T-helper 9 cell (primary cell): ENCODE measurements at regions not wholly inside any gene's neighbourhood (a gene's known extent, or its start where the extent isn't known, plus 50 kb on each side); places are given as distances from the start of the nearest gene placed in this dataset.
"Not testable (repeated sequence)": the region's sequence is repeated elsewhere in the genome, so short reads cannot be mapped to it uniquely, and the experiment has no call there.

Experiments used
- DNase-seq: peaks from one replicate; pipeline ENCODE4 v3.0.0-alpha.2; 2020

DNA sequence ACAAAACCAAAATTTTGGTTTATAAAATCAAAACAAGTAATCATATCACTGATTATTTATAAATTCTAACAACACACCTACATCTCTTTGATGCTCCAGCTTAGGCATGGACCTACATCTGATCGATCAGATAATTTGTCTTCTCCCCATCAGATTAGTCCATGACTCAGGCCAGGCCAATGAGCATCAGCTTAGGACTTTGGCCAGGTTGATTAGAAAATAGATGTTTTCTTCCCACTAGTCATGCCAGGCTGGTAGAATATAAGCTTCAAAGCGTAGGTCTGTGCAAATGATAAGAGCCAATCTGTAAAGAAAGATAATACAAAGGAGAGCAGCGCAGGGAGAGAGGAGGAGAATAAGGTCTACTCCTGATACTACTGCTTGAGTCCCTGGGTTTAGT is 1487.9 kb downstream of the FAM181B start:
- DNase-seq: no peak

DNA sequence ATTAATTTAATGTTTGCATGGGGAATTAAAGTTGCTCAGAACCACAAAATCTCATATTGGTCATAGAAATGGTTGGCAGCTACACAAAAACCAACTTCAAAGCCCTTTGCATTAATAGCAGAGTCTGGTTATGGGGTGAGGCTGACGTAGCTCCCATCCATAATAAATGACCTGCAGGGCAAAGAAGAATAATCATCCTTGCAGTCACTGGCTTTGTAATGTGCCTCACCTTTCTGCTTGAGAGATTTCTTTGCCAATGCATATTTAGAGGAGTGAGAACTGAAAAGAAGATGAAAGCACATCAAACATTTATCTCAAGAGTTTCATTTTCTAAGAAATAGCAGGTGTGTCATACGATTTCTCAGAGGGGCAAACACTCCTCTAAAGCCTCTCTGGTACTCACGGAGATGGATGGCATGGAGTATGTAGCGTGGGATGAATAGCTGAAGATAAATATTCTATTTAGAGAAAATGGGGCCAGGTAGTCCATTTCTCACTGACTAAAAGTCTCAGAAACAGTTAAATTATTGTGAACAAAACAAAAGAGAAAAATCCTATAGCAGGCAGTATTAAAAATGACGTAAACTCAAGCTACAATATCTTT is 1491.9 kb downstream of the FAM181B start:
- no peak for DNase-seq

DNA sequence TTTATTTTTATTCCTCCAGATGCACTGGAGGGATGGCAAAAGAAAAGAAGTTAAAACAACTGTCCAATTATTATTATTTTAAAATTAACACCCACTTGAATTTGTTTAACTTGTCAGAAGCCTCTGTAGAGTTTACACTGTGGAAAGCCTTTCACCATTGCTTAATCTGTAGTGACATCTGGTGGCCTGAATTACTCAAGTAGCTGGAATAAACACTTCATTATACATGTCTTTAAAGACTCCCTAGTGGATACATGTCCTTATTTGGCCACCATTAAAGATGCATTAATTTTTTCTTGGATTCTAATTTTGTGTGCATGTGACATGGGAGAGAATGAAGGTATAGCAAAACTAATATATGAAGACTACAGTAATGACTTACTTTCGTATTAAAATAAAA is 1496.5 kb downstream of the FAM181B start:
- no peak for DNase-seq

DNA sequence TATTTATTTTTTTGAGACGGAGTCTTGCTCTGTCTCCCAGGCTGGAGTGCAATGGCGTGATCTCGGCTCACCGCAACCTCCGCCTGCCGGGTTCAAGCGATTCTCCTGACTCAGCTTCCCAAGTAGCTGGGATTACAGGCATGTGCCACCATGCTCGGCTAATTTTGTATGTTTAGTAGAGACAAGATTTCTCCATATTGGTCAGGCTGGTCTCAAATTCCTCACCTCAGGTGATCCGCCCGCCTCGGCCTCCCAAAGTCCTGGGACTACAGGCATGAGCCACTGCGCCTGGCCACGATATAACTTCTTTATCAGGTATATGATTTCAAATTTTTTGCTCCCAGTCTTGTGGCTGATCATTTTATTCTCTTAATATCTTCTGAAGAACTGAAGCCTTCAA is 1506.3 kb downstream of the FAM181B start:
- DNase-seq: not testable (repeated sequence)

DNA sequence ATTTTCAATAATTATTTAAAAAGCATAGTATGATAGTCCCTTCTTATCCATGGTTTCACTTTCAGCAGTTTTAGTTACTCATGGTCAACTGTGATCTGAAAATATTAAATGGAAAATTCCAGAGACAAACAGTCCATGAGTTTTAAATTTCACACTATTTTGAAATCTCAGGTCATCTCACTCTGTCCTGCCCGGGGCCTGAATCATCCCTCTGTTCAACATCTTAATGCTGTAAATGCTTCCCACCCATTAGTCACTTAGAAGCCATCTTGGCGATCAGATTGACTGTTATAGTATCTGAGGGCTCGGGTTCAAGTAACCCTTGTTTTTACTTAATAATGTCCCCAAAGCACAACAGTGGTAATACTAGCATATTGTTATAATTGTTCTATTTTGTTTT is 1509.3 kb downstream of the FAM181B start:
- no peak for DNase-seq

DNA sequence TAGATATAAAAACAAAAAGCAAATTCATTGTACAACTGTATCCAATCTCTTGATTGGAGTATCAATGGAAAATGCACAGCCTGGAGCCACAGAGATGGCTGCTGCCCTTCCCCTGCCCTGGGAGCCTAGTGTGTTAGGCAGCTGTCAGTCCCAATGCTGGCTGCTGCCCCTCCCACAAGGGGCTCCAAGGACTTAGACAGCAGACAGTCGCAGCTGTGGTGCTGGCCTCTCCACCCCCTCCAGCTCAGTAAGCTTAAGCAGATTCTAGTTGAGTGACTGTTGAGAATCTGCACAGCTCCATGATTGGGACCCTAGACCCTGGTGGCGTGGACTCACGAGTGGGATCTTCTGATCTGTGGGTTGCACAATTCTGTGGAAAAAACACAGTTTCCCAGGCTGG is 1511.2 kb downstream of the FAM181B start:
- DNase-seq: no peak

DNA sequence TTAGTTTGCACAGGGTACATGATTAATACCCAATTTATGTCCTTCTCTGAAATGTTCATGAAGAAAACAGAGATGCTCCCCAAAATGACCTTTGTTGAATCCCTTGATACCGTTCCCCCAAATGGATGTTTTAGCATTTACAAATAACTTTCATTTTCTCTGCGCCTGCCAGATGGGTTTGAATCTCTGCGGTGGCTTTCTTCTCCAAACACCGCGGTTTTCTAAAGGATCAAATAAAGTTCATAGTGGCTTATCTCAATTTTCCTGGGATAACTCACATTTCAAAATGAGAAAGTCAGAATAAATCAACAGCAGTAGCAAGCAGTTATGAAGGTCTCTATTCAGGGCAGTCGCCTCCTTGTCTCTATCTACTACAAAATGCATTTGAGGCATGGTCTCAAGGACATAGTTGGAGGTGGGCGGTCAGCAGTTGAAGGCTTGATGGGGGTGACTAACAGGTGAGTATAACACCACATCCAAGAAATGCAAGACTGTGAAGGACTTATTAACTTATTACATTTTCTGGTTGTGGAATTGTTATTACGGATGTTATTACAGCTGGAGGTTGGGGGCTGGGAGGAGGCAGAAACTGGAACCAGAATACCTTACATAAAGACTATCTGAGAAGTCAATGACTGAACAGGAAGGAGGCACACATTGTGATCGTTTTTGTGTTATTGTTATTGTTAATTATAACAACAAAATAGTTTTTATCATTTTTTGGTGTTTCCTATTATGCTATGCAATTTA is 1513.3 kb downstream of the FAM181B start:
- DNase-seq: no peak

DNA sequence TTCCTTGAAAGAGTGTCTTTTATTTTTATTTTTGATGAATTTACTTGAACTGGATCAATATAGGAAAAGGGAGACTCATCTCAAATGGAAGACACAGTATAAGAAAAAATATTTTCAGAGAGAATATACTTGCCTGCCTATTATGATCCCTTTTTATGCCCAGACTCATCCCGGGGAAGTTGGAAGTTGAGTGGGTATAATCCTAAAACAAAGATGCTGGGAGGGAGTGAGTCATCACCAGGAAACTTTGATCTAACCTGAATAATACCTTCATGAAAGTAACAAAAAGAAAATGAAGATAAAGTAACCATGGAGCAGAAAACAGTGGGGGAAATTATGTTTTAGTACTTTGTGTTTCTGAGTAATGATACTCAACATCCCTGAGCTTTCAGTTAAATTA is 1514.0 kb downstream of the FAM181B start:
- DNase-seq: no peak

DNA sequence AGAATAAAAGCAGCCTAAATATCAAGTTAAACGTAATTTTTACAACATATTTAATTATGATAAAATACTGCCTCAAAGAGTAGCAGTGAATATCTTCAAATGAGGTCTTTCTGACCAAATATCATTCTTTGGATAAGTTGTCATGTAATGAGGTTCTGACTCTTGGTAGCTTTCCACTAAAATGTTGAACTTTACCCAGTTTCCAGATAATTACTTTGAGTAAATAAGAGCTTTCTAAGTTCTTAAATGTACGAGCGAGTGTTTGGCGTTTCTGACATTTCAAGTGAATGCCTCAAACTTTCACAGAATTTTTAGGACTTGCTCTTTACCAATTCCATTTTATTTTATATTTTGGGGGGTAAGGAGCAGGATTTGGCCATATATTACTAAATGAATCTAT is 1515.2 kb downstream of the FAM181B start:
- no peak for DNase-seq

DNA sequence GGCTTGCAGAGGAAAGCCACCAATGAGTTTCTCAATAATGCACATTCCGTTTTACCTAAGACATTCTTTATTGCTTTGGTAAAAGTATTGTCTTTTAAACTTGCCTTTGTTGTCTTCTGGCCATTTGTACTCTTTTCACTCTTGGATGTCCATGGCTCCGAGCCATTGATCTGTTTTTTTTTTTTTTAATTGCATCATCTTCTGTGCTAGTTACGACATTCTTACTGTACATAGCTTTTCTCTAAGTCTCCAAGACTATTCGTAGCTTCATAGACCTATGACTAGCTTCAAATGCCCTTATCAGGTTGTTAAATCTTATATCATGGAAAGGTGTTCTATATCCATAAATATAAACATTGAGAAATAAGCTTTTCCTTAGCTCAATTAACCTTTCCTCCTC is 1522.6 kb downstream of the FAM181B start:
- DNase-seq: no peak

DNA sequence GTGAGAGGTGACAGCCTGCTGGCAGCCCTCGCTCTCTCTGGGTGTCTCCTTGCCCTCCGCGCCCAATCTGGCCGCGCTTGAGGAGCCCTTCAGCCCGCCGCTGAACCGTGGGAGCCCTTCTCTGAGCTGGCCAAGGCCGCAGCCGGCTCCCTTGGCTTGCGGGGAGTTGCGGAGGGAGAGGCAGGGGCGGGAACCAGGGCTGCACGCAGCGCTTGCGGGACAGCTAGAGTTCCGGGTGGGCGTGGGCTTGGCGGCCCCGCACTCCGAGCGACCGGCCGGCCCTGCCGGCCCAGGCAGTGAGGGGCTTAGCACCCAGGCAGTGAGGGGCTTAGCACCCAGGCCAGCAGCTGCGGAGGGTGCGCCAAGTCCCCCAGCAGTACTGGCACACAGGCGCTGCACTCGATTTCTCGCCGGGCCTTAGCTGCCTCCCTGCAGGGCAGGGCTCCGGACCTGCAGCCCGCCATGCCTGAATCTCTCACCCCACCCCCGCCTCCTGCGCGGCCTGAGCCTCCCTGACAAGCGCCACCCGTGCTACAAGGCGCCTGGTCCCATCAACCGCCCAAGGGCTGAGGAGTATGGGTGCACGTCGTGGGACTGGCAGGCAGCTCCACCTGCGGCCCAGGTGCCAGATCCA is 1526.1 kb downstream of the FAM181B start:
- no peak for DNase-seq

DNA sequence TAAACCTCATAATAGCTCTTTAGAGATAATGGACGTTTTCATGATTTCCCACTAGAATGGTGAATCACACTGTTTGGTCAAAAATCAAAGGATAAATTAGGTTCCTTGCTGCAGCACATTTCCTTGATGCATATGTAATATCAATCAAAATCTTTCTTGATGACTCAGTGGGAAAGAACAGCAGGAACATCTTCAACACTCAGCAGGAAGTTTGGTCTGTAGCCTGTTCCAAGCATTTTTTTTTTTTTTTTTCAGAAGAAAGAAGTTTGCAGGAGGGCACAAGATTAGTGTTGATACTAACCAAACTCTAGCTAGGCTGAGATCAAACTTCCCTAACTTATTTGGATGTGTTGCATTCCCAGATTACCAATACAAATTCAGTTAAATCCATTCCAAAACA is 1529.8 kb downstream of the FAM181B start:
- DNase-seq: no peak

DNA sequence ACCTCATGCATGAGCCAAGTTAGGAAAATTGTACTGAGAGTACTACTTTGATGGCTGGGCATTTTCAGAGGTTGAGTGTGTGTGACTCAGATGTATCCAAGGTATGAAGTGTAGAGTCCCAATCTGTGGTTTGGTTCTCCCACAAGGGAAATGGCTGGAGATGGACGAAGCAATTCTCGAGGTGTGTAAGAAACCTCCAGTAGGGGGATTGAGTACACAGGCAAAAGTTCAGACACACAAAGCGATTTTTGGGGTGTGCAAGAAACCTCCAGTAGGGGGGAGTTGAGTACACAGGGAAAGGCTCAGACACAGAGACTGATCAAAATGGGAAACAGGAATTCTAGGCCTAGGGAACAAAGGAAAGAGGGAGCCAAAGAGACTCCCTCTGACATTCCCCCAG is 1536.3 kb downstream of the FAM181B start:
- DNase-seq: no peak

DNA sequence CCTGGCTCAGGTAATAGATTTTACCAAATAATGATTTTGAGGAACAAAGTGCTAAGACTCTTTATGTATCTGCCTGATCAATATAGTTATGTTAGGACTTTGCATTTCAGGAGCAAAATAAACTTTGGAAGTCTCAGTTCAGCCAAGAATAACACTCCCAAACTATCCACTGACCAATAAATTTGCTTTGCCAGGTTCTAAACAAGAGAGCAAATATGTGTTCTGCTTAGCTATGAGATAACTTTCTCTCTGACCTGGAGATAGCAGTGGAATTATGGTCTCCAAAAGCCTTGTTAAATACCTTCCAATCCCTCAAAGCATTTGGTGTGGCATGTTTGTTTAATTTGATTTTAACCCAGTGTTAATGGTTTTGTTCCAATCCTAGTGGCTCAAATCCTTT is 1541.1 kb downstream of the FAM181B start:
- no peak for DNase-seq

DNA sequence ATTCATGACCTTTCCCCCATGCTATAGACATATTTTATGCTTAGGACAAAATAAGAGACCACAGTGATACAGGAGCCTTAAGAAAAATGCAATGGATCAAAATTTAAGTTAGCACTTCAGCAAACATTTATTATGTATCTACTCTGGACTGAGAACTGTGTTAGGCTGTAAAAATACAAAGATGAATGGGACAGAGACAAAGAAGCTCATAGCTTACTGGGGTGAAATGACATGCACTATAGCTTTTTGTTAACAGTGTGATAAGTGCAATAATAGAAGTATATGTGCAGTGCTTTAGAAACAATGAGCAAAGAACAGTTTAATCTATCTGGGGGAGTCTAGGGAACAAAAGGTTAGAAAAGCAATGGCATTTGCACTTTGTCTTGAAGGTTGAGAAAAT is 1543.1 kb downstream of the FAM181B start:
- DNase-seq: no peak

DNA sequence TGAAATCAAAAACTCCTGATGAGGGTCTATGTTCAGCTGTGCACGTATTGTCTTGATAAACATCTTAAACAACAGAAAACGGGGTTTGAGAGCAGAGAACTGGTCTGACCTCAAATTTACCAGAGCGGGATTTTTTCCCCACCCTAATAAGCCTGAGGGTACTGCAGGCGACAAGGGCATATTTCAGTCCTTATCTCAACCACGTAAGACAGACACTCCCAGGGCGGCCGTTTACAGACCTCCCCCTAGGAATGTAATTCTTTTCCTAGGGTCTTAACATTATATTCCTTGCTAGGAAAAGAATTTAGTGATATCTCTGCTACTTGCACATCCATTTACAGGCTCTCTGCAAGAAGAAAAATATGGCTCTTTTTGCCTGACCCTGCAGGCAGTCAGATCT is 1546.6 kb downstream of the FAM181B start:
- not testable (repeated sequence) for DNase-seq

DNA sequence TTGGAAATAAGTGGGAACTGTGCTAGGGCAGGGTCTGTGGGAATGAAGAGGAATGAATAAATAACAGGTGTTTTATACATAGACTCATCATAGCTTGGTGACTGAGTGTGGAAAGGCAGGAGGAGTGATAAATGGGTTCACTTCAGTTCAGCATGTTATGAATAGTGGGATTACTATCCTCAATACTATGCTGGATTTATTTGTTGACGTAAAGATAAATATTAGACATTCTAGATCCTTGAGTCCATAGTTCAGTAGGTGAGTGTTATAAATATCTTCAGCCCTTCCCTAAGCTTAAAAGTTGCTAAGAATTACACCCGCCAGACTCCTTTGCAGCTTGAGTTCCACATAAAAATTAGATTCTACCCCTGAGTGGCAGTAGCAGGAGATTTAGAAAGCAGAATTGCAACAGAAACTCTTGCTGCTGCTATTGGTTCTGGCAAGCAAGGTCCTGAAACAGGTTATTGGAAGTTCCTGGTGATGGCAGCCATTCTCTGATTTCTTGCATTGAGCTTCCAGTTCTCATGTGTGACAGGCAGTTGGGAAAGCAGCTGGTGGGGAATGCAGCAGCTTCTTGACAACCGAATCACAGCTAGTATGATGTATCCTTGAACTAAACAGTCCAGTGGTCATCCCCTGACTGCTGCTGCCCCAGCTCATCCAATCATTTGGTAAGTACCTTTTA is 1558.9 kb downstream of the FAM181B start:
- no peak for DNase-seq

DNA sequence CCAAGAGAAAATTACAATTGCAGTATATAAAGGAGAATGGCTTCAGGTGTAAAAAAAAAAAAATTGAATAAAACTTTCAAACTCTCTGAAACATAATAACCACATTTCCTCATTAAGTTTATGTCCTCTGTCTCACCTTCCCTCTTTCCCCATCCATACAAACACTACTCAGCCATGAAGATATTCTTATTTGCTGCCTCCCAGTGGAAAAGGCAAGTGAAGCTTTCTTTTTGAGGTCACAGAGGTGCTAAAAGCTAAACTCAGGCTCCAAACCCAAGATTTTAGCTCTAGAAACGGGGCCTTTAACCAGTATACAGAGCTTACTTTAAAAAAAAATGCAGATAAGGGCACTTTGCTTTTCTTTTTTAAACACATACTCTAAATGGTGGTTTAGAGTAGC is 1568.5 kb downstream of the FAM181B start:
- DNase-seq: no peak

DNA sequence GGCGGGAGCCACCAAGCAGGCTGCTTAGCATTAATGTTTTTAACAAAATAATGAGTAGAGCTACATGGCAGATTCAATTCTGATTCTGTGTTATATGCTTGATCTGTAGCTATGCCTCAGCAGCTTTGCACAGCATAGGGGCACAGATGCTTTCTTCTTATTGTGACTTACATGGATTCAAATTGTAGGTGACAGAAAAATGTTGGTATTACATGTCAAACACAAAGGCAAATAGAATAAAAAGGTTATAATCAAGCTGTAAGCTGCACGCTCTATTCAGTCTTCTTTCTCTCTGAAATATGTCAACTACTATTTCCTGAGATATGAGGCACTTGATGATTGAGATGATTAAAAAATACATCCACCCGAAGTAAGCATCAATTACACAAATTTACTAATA is 1573.8 kb downstream of the FAM181B start:
- DNase-seq: no peak

DNA sequence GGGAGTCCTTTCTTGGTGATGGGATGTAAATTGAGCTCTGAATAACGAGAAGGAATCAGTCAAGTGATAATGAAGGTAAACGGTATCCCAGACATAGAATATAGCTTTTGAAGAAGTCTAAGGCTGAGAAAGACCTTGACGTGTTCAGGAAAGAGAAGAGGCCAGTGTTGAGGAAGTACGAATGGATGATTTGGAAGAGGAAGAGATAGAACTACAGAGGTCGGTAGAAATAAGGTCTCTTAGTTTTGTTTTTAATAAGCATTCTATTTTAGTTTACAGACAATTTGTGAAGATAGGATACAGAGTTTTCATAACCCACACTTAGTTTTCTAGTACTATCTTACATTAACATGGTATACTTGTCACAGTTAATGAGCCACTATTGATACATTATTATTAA is 1598.1 kb downstream of the FAM181B start:
- no peak for DNase-seq

DNA sequence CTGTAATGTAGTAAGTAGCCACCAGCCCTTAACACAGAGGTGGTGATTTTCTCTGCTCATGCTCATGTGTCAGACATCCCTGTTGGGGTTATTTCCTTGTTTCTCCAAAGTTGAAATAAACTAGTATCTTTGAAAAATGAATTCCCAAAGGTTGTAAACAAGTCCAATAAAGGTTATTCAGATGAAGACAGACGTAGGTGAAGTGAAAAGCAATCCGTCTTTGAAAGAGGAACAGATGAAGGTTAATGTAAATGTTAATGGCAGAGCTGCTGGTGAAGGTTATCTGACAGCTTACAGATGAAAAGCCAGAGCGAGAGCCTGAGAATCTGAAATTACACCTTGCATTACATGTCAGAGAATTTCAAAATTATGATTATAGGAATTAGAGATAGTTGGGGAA is 1604.0 kb downstream of the FAM181B start:
- DNase-seq: no peak

DNA sequence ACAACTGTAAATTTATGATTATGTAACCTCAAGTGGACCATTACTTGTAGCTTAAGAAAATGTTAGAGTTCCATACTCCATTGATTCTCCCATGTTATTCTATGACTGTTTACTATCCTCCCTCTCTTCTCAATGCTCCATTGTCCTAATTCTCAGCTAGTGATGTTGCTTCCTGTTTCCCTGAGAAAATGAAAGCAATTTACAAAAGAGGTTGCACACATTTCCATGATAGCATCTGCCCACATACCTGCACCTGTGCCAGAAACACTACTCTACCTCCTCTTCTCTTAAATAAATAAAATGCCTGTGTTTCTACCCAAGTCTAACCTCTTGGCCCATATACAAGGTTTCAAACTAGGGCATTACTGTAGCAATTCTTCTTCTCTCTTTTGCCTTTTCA is 1620.9 kb downstream of the FAM181B start:
- no peak for DNase-seq

DNA sequence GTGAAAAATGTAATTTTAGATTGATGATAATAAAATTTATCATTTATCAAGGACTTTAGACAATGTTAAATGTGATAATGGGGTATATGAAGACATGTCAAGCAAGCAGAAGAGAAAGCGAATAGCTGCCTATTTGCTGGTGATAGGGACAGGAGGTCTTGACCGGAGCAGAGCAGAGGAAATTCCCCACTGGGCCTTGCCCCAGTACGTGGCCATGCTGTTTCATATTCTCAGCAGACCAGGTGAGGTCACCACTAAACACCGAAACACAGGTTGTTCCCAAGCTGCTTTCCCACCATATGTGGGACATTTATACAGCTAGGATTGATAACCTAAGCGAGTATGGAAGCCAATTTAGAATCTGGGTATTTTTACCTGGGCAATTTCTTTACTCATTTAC is 1629.6 kb downstream of the FAM181B start:
- DNase-seq: no peak

DNA sequence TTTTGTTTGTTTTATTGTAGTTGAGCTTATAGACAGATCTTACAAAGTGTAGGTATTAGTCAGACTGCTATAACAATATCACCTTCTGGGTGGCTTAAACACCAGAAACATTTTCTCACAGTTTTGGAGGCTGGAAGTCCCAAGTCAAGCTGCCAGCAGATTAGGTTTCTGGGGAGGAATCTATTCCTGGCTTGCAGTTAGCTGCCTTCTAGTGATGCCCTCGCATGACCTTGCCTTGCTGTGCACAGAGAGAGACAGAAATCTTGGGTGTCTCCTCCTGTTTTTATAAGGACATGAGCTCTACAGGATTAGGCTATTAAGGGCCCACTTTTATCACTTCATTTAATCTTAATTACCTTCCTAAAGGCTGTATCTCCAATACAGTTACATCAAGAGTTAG is 1635.2 kb downstream of the FAM181B start:
- DNase-seq: no peak
